ENCODE measurements at regions not wholly inside any gene's neighbourhood (a gene's known extent, or its start where the extent isn't known, plus 50 kb on each side); places are given as distances from the start of the nearest gene placed in this dataset.
"Not testable (repeated sequence)": the region's sequence is repeated elsewhere in the genome, so short reads cannot be mapped to it uniquely, and the experiment has no call there.

DNA sequence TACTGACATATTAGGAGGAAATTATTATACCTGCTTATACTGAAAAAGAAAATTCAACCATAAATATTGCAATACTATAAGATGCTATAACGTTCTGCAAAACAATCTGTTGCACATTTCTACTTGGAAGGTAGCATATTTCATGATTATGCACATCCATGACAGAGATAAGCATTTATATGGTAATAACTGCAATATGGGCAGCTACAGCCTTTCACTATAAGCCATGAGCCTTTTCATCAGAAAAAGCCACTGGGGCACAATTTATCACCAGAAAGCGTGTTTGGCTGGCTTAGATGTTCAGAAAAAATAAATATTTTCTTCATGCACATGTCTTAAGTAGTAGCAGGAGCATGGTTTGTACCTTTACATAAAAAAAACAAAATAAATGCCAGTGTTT is 340.7 kb downstream of the GALC start:
- DNase-seq (no peak), ATAC-seq (no peak)
- intact Hi-C loops (cut with micrococcal nuclease) = no loop called here

DNA sequence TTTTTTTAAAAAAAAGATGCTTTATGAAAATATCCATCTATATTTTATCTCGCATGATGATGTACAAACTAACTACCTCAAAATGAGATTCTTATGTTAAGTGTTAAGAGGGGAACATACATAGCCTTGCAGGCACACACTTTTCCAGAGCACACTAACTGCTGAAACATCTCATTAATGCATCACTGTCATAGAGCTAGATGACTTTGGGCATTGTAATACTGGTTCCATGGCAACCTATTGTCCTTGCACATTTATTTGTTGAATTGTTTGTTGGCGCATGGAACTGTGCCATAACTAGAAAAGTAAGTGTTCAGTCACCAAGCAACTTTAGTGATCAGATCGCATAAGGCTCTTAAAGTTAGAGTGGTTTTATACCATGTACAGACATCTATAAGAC is 348.3 kb downstream of the GALC start:
- DNase-seq (no peak), ATAC-seq (no peak)
- intact Hi-C loops (cut with micrococcal nuclease) = no loop called here

DNA sequence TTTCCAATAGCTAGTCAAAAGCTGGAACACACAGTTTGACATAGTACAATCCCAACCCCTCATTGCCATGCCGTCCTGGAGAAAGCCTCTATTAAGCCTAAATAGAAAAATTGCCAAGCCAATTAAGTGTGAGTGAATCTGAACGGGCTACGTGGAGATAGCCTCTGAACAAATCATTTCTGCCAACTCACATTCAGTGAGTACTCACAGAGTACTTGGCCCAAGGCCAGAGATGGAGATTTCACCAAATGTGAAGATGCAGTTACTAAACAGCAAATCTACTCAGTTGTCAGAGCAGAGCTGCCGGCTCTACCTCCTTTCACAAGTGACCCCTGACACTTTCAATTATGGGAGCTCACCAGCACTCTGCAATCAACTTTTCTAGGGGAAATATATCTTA is 350.0 kb downstream of the GALC start:
- ATAC-seq = no peak
- DNase-seq = no peak
- intact Hi-C loops (cut with micrococcal nuclease) = no loop called here

DNA sequence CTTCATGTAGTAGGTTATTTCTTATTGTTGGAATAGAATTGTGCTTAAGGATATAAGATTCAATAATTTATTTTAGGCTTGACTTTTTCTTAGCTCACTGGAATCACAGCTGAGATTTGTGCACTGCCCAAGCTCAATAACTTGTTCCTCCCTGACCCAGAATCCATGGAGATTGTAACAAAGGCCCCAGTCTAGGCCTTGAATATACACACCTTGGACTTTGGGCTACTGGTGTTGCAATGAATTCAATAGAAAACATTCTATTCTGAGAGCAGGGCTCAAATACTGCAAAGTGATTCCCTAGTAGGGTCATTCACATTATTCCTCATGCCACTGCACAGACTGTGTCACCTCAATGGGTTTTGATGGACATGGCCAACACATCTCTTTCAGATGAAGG is 352.4 kb downstream of the GALC start:
- DNase-seq = no peak
- intact Hi-C loops (cut with micrococcal nuclease) = no loop called here
- ATAC-seq = no peak

DNA sequence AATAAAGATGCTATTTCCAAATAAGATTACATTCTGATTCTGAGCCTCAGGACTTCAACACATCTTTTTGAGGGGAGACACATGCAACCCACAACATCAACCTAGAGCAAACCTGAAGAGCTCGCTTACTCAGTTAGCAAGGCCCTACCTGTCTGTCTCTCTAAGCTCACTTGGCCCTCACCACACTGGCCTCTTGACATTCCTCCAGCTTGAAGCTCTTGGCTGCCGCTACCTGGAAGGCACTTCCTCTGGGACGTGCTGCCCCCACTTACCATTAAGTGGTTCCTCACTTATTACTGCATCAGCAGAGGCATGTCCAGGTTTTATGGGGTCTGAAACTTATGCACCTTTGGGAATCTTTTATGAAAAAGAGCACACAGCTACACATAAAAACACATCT is 354.8 kb downstream of the GALC start:
- no peak for DNase-seq
- no peak for ATAC-seq
- intact Hi-C loops (cut with micrococcal nuclease) = no loop called here

DNA sequence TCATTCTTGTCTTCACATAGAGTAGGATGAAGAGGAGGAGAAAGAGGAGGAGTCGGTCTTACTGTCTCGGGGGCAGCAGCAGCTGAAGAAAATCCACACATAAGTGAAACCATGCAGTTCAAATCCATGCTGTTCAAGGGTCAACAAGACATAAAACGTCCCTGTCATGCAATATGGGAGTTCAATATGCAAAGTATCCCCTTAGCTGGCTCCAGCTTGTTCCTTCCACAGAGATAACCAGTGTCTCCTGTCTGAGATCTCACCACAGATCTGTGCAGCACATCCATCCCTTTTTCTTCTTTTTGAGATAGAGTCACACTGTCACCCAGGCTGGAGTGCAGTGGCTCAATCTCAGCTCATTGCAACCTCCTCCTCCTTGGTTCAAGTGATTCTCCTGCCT is 357.5 kb downstream of the GALC start:
- ATAC-seq (no peak), DNase-seq (no peak)
- intact Hi-C loops (cut with micrococcal nuclease) = no loop called here

DNA sequence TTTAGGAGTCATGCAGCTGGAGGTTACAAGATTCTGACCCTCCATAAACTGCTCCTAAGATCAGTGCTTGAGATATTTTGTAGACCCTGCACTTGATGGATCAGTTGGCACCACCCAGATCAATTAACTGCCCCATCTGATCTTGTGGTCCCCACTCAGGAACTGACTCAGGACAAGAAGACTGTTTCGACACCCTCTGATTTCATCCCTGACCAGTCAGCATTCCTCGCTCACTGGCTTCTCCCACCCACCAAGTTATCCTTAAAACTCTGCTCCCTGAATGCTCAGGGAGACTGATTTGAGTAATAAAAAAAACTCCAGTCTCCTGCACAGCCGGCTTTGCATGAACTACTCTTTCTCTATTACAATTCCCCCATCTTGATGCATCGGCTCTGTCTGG is 360.2 kb downstream of the GALC start:
- intact Hi-C loops (cut with micrococcal nuclease) = no loop called here
- no peak for DNase-seq
- ATAC-seq = no peak

DNA sequence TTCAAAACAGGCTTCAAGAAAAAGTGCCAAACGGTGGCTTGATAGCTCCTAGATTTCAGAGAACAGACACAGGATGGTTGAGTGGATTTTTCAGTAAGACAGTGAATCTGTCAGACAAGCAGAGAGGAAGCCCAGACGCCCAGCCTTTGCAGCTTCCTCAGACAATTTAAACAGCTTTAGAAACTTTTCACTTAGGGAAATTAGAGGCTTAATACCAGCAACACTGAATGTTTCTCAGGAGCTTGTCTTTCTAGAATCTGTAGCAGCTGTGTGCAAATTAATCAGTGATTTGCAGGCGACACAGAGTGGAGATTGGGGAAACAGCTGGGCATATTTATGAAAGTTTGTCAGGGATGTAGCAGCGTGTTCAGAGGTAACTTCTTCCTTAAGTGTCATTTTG is 362.1 kb downstream of the GALC start:
- intact Hi-C loops (cut with micrococcal nuclease) = no loop called here
- ATAC-seq = no peak
- DNase-seq = no peak

DNA sequence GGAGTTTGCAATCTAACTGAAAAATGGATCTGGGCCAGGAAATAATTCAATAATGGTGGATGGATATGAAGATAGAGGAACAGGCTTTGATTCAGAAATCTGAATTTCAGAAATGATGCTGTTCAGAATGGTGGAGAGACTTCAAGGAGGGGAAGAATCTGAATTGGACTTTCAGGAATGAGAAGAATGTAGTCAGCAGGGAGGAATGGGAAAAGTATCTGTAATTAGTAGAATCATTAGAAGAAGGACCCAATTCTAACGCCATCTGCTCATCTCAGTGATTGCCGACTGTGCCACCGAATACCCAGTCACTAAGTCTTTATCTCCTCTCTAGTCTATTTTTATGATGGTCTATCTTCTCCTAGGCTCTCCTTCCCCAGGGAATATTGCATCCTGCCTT is 363.2 kb downstream of the GALC start:
- DNase-seq (no peak), ATAC-seq (no peak)
- intact Hi-C loops (cut with micrococcal nuclease) = no loop called here

DNA sequence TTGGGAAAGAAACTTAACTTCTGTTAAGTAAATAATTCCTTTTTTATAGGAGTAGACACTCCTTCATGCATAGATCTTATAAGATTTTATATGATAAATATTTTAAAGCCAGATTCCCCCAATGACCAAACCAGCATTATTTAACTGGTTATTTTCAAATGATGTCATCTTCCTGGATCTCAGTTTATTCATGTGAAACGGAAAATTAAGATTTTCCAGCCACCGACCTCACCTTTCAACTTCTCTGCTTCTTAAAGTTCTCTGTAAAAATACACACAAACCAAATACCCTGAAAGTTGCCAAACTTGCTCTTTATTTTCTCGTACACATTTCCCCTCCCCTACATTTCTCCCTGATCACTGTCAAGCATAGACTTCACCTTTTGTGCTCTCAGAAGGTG is 364.2 kb downstream of the GALC start:
- ATAC-seq (no peak), DNase-seq (no peak)
- intact Hi-C loops (cut with micrococcal nuclease) = no loop called here

DNA sequence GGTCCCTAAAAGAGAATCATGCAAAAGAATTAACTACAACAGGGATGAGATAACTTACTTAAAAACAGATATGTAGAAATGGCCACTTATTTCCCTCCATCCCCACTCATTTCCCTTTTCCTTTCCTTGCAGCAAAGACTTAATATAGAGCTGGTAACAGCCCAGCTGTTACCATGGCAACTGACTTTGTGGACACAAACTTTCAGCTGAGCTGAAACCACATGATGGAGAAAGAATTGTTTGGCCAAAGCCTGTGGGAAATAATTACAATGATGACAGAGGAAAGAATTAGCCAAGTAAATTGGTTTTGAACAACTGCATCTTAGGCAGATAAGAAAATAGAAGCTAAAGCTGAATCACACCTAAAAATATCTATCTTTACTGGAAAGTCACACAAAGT is 364.9 kb downstream of the GALC start:
- DNase-seq (no peak), ATAC-seq (peak; percentile 72)
- intact Hi-C loops (cut with micrococcal nuclease) = no loop called here

DNA sequence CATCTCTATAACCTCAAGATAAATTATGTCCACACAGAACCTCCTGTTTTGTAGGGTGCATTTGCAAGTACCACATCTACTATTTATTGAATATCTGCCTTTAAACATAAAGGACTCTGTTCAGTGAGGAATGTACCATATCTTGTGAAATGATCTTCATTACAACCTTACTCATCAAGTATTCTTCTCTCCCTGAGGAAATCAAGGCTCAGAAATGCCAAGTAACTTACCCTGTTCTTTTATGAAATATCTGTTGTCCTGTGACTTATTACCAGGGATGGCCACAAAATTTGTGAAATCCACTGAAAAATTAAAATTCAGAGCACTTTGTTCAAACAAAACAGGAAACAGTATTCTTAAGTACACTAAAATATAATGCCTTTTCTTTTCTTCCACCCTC is 366.7 kb downstream of the GALC start:
- ATAC-seq (no peak), DNase-seq (no peak)
- intact Hi-C loops (cut with micrococcal nuclease) = no loop called here

DNA sequence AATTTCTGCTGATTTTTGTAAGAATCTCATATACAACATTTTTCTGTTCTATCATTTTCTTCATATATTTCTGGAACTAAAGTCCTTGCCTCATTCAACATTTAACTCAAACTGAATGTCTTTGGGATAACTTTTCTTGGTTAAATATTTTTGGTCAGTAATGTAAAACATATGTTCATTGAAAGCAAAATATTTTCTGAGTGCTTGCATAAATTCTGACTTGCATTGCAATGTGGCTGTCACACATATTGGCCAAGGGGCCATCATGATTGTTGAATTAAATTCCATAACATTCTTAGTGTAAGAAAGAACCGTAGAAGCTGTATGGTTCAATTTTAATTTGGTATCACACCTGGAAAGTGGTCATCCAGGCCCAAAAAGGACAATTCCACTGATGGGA is 369.4 kb downstream of the GALC start:
- ATAC-seq (no peak), DNase-seq (no peak)
- intact Hi-C loops (cut with micrococcal nuclease) = no loop called here

DNA sequence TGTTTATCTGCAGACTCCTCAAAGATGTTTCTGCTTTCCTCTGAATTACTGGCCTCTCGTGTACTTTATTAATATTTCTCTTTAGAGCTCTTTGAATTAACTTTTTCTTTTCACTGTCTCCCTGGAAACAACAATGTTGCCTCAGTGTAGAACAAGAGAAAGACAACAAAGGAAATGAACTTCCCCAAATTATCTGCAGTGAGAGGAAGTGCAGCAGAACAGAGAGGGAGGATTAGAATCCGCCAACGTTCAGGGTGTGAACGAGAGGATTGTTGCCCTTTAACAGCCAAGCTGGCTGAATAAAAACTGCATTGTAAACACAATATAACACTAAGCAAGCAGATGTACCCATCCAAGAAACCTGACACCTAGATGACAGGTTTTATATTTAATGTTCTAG is 375.9 kb downstream of the GALC start:
- ATAC-seq = no peak
- no peak for DNase-seq
- intact Hi-C loops (cut with micrococcal nuclease) = no loop called here

DNA sequence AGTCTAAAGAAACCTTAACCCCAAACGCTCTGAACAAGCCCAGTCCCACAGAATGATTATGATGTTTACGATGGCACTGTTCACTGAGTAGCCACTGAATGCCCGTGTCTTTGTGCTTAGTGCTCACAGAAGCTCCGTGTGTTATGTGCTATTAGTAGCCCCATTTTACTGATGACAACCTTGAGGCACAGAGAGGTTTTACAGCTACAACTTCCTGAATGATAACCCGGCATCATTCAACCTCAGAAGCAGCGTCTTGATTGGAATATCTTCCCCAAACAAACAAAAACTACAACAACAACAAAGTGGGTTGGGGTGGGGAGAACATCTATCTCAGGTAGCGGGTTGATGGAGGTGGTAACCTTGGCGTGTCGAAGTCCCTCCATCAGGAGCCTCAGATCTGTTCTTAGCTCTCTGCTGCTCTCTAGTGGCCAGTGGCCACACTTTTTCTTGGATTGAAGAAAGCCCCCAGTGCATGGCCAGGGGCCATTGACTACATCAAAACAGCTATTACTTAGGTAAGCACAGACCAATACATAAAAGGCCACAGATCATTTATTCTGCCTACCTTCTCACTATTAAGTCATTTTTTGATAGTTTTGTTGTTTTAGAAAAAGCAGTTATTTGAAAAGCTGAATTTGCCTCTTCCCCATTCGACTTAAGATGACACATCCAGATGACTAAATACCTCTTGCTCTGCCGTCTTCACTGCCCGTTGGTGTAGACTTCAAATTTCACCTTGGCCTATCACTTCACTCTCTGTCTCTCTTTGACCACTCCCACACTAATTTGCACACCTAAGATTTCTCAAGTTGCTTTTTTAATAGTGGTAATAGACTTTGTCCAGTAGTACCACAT is 376.9 kb downstream of the GALC start:
- ATAC-seq (peak; percentile 41), DNase-seq (peak; percentile 27)
- intact Hi-C loops (cut with micrococcal nuclease) = no loop called here

DNA sequence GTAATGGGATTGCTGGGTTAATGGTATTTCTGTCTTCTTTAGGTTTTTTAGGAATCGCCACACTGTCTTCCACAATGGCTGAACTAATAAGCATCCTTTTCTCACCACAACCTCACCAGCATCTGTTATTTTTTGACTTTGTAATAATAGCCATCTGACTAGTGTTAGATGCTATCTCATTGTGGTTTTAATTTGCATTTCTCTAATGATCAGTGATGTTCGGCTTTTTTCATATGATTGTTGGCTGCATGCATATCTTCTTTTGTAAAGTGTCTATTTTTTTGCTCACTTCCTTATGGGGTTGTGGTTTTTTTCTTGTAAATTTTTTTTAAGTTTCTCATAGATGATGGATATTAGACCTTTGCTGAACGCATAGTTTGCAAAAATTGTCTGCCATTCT is 377.9 kb downstream of the GALC start:
- ATAC-seq = no peak
- DNase-seq = no peak
- intact Hi-C loops (cut with micrococcal nuclease) = no loop called here

DNA sequence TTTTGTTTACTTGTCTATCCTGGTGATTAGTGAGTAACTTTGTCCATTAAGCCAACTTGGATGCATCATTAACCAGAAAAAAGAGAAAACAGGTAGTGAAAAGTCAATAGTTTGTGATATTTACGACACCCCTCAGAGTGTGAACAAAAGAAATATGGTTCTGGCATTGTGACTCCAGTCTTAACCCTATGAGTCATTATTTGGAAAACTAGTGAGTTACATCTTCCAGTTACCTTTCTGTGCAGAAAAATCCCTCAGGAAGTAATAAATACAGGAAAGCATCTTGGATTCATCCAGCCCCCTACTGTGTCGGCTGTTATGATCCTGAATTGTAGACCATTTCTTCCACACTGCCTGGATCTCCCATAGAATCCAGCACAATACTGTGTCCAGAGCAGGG is 379.1 kb downstream of the GALC start:
- intact Hi-C loops (cut with micrococcal nuclease) = no loop called here
- DNase-seq (no peak), ATAC-seq (no peak)

DNA sequence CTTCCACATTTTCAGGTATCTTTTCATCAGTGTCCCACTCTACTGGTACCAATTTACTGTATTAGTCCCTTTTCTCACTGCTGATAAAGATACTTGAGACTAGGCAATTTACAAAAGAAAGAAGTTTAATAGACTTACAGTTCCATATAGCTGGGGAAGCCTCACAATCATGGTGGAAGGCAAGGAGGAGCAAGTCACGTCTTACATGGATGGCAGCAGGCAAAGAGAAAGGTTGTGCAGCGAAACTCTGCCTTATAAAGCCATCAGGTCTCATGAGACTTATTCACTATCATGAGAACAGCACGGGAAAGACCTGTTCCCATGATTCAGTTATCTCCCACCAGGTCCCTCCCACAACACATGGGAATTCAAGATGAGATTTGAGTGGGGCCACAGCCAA is 385.9 kb downstream of the GALC start:
- intact Hi-C loops (cut with micrococcal nuclease) = not testable (repeated sequence)

DNA sequence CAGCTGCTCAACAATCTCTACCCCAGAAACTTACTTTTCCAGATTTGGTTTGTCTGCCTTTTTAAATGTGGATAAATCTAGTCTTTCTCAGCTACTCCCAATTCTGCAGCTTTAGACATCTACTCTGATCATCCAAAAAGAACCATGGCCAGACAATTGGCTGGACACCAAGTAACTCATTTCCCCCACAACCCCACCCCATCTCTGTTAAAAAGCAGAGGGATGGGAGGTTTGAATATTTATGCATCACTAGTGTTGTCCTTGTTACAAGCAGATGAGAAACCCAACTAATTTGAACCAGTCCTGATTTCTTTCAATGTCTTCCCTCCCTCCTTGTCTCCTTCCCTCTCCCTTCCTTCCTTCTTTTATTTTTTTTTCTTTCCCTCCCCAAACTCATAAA is 391.9 kb downstream of the GALC start:
- ATAC-seq (no peak), DNase-seq (no peak)
- intact Hi-C loops (cut with micrococcal nuclease) = no loop called here

More for the DNA sequence above, 385.9 kb downstream of the GALC start:
- not testable (repeated sequence) for ATAC-seq, DNase-seq

DNA sequence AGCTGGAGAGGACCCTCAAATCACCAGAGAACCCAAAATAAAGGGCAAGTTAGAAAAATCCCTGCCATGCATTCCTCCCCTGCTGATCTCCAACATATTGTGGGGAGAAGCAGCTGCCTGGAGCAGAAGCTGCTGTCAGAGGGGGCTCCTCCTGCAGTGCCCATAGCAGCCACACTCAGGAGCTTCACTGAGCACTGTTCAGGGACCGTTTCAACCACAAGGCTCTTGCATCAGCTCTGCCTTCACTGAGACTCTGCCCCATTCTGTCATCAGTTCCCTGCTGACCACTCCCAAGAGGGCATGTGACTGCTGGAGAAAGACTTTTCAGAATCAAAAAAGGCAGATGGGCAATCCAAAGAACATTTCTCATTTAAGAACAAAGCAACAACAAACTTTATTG is 392.7 kb downstream of the GALC start:
- intact Hi-C loops (cut with micrococcal nuclease) = no loop called here
- ATAC-seq = no peak
- DNase-seq = no peak

DNA sequence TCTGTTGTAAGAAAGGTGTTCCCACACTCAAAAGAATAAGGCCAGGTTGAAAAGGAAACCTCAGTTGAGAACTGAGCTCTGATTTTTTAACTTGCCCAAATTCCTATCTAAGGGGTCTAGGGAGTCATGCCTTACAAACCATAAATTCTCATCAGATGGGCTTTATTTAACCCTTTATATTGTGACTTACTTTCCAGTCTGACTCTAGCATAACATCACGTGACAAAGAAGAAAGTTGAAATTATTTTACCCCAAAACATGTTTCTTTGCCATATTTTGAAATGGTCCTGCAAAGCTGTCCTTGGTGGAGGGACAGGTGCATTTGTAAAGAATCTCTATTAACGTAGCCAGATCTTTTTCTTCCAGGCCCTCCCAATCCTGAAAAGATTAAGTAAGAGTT is 411.7 kb downstream of the GALC start:
- intact Hi-C loops (cut with micrococcal nuclease) = no loop called here
- DNase-seq (no peak), ATAC-seq (no peak)

DNA sequence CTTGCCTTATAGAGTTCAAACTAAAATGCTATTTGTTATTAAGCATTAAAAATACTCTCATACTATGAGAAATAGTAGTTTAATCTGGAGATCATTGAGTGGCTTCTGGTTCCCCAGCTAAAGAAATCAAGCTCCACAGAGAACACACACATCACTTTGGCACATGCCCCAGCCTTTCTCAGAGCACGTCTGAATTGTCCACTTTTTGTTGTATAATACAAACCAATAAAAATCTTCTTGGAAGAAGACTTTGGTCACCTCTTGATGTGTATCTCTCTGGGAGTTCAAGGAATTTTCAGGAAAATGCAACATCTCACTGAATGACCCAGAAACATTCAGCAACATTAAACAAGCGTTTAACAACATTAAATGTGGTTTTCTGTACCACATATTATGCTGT is 413.9 kb downstream of the GALC start:
- no peak for DNase-seq
- intact Hi-C loops (cut with micrococcal nuclease) = no loop called here
- no peak for ATAC-seq
